Endothelial cell of umbilical vein (primary cell): ENCODE measurements at regions not wholly inside any gene's neighbourhood (a gene's known extent, or its start where the extent isn't known, plus 50 kb on each side); places are given as distances from the start of the nearest gene placed in this dataset.

Experiments
- CTCF ChIP-seq, 2 donors: IDR thresholded peaks; 1 replicate in 1 of 2; 2 replicates in 1 of 2; pipeline ENCODE4 v1.5.1; 2011; ENCODE audit warnings: low read length in 2 of 2, mild to moderate bottlenecking in 2 of 2, moderate library complexity in 2 of 2, control low read depth in 1 of 2, inconsistent platforms in 1 of 2, low read depth in 1 of 2; ENCODE audit not compliant: insufficient read depth in 1 of 2; ENCODE audit errors: extremely low read depth in 1 of 2
- JUN ChIP-seq: IDR thresholded peaks from 2 replicates; pipeline ENCODE4 v1.6.1; 2011; ENCODE audit warnings: borderline replicate concordance, low read depth; ENCODE audit not compliant: insufficient read length, insufficient read depth
- POLR2A ChIP-seq: IDR thresholded peaks from 2 replicates; pipeline ENCODE4 v1.6.1; 2012; ENCODE audit warnings: low read depth, mild to moderate bottlenecking, control low read depth, low read length
- POLR2AphosphoS5 ChIP-seq: IDR thresholded peaks from 2 replicates; pipeline ENCODE4 v1.6.1; 2012; ENCODE audit warnings: low read depth, mild to moderate bottlenecking, control low read depth, low read length, moderate library complexity; ENCODE audit not compliant: insufficient read depth

GRCh38 chr6:51429017-51429712, 610.5 kb downstream of the TFAP2B start:
- TF ChIP-seq CTCF (IDR thresholded peaks at IDR 0.05; ENCODE audit: extremely low read depth in 1 of 2, insufficient read depth in 1 of 2, low read depth in 1 of 2, low read length in 2 of 2) (no peak), POLR2AphosphoS5 (no peak), POLR2A (no peak), JUN (no peak)
